Ovary (tissue), 7 donors: ENCODE measurements at regions not wholly inside any gene's neighbourhood (a gene's known extent, or its start where the extent isn't known, plus 50 kb on each side); places are given as distances from the start of the nearest gene placed in this dataset.
"Not testable (repeated sequence)": the region's sequence is repeated elsewhere in the genome, so short reads cannot be mapped to it uniquely, and the experiment has no call there.

Experiments
- DNase-seq, 5 donors: peaks; one replicate each; pipeline ENCODE4 v3.0.0-alpha.2; 2019 to 2020
- H3K27ac ChIP-seq, 2 donors: fragments of 200-600 bp; one replicate each; pipeline versions ENCODE4 v1.5.1 to v1.8.0; 2019 to 2022
- H3K27me3 ChIP-seq: fragments of 200-600 bp; one replicate; pipeline ENCODE4 v1.8.0; 2022
- H3K36me3 ChIP-seq: fragments of 200-600 bp; sonication (generic); one replicate; pipeline ENCODE4 v1.5.1; 2019
- H3K4me1 ChIP-seq: one replicate; pipeline ENCODE4 v1.8.1; 2013; ENCODE audit warnings: mild to moderate bottlenecking, moderate library complexity; ENCODE audit not compliant: insufficient read depth
- H3K4me3 ChIP-seq: fragments of 200-600 bp; sonication (generic); one replicate; pipeline ENCODE4 v1.5.1; 2017
- H3K9me3 ChIP-seq, 2 donors: fragments of 200-600 bp in 1 of 2; sonication (generic) in 1 of 2; one replicate each; pipeline versions ENCODE4 v1.5.1 to v1.8.1; 2013 to 2019; ENCODE audit warnings: mild to moderate bottlenecking in 1 of 2, moderate library complexity in 1 of 2
- EP300 ChIP-seq: sonication (generic); formaldehyde crosslinking; IDR thresholded peaks from one replicate; pipeline ENCODE4 v1.6.1; 2017; ENCODE audit warnings: antibody characterized with exemption
- POLR2A ChIP-seq: fragments of 450-650 bp; IDR thresholded peaks from one replicate; pipeline ENCODE4 v1.6.1; 2017; ENCODE audit warnings: antibody characterized with exemption, mild to moderate bottlenecking, moderate library complexity
- WGBS, 3 donors: extraction: QIAGEN DNeasy Blood & Tissue Kit in 1 of 3; methylation state at CpG; one replicate each; pipeline versions ENCODE4 v1.1.5 to v1.1.7; 2013 to 2017; 5-methylcytosine and 5-hydroxymethylcytosine counted together
- intact Hi-C, 4 donors: fragments of 100-400 bp; cut with DNase I; formaldehyde crosslinking; loops; one replicate each; pipeline versions ENCODE4 v1.11.0 to v1.15.1; 2022 to 2023
- TF ChIP-seq, protein P1 (sequence below), 3 donors: fragments of 450-650 bp in 2 of 3; fragments of 200-600 bp in 1 of 3; IDR thresholded peaks; one replicate each; pipeline versions ENCODE4 v1.5.1 to v1.8.0; 2016 to 2022; ENCODE audit warnings: antibody characterized with exemption in 3 of 3, mild to moderate bottlenecking in 1 of 3
- donor health status: DM: no; HTN: no; CAD: no; lungs with moderate emphysema.
- donor health status: DM: no; HTN: no; CAD: no.
- donor health status: Bipolar disorder and iron deficiency.
- donor health status: DM: no; HTN: no; CAD: no.
- donor health status: DM: yes; HTN: yes; CAD: no.

DNA sequence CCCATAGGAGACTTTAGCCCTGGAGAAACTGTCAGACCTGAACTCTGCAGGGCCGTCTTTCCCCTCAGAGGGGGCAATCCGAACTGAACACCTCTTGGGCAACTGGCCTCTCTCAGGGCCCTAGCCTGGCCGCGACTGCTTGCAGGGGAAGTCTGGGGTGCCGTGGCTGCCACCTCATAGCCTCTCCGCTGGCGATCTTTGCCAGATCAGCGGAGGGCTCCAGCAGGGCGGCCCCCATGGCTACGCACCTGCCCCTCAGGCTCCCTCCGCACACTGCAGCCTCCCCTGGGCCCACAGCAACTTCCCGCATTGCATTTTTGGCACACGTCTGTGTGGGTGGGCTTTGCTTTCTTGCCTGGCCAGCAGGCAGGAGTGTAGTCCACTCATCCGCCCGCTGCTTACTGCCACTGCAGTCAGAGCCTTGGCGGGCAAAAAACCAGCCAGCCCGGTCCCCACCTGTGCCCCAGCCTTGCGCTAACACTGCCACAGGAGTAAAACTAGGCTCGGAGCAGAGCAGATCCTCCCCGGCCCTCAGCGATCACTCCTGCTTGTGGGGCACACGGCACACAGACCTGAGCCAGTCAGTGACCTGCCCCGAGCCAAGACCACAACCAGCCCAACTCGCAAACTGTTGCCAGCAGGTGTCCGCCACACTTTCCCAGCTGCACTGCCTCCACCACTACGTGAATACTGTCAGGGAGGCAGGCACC, 266.8 kb upstream of the CBLB start:
- DNase-seq: no peak
- intact Hi-C loops: no loop called here

DNA sequence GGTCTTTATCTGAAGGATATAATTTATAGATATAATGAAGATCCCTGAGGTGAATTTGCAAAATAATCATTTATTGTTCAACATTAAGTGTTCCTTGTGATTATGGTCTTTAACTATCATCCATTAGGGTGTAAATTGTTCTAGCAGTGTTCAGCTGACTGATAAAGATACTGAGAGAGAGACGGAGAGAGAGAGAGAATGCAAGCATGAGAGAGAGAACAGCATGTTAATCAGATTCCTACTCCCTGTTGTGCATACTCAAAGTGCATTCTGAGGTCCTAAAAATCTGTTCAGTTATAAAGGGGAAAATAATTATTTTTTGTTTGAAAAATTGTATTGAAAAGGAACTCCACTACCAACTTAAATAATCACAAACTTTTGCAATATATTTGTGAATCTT, 271.0 kb upstream of the CBLB start:
- 12 to 19% (median 15%) methylated on average over 1 of the region's 1 CpG for whole genome bisulfite sequencing, 3 donors
- Histone ChIP-seq H3K4me1 (no peaks in the 10 kb centered on the region), H3K27me3 (no peaks in the 10 kb centered on the region), H3K36me3 (no peaks in the 10 kb centered on the region), H3K9me3 (no peaks in the 10 kb centered on the region), H3K27ac (no peak overlapping the region), H3K4me3 (no peak overlapping the region)
- intact Hi-C loops: no loop called here
- no peak for TF ChIP-seq POLR2A
- no peak for TF ChIP-seq EP300
- TF ChIP-seq, protein P1, sequence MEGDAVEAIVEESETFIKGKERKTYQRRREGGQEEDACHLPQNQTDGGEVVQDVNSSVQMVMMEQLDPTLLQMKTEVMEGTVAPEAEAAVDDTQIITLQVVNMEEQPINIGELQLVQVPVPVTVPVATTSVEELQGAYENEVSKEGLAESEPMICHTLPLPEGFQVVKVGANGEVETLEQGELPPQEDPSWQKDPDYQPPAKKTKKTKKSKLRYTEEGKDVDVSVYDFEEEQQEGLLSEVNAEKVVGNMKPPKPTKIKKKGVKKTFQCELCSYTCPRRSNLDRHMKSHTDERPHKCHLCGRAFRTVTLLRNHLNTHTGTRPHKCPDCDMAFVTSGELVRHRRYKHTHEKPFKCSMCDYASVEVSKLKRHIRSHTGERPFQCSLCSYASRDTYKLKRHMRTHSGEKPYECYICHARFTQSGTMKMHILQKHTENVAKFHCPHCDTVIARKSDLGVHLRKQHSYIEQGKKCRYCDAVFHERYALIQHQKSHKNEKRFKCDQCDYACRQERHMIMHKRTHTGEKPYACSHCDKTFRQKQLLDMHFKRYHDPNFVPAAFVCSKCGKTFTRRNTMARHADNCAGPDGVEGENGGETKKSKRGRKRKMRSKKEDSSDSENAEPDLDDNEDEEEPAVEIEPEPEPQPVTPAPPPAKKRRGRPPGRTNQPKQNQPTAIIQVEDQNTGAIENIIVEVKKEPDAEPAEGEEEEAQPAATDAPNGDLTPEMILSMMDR (IDR thresholded peaks at IDR 0.05): no peak
- DNase-seq: no peak

More for the DNA sequence above, 266.8 kb upstream of the CBLB start:
- Histone ChIP-seq H3K9me3 (no peaks in the 10 kb centered on the region), H3K36me3 (no peaks in the 10 kb centered on the region), H3K27ac (no peak overlapping the region), H3K27me3 (no peaks in the 10 kb centered on the region), H3K4me1 (peaks cover 4% of the 10 kb centered on the region), H3K4me3 (no peak overlapping the region)
- TF ChIP-seq, protein P1 (IDR thresholded peaks at IDR 0.05): no peak
- no peak for TF ChIP-seq POLR2A
- 96 to 98% (median 97%) methylated on average over 24 to 26 of the region's 26 CpGs for whole genome bisulfite sequencing, 3 donors

DNA sequence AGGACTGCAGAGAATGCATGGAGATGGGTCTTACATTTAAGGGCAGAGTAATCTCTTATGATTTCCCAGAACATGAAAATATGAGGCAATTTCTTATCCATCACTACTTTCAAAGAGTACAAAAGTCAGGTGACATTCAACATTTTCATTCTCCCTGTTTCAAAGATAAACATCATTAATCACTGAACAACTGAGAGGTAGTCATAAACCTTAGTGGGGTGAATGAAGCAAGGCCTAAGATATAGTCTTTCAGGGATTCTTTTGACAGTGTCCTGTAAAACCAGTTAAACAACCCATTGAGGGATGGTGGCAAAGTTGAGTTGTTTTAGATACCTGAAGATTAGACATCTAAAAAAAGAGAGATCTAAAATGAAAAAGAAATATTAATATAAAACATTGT, 271.6 kb upstream of the CBLB start:
- no peak for DNase-seq
- Histone ChIP-seq H3K27me3 (no peaks in the 10 kb centered on the region), H3K27ac (no peak overlapping the region), H3K9me3 (no peaks in the 10 kb centered on the region), H3K36me3 (no peaks in the 10 kb centered on the region), H3K4me1 (no peaks in the 10 kb centered on the region), H3K4me3 (no peak overlapping the region)
- intact Hi-C loops: no loop called here
- TF ChIP-seq POLR2A (no peak), EP300 (no peak)
- TF ChIP-seq, protein P1 (IDR thresholded peaks at IDR 0.05): no peak

DNA sequence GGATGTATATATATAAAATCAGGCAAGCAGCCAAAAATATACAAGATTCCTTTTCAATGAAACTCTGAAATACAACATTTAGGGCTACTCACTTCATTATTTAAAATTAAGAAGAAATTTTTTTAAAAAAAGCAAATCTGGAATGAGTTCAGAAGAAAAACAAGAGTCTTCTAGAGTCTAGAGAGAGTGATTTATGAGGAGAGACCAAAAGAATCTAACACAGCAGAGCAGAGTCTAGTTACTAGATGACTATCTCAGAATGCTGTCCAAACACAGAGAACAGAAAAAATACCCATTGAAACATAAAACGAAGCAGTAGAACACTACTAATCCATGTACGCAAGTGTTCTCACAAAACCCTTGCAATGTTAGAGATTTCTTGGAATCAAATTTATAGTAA, 275.2 kb upstream of the CBLB start:
- no peaks in the 10 kb centered on the region for H3K36me3 ChIP-seq
- no peak for DNase-seq
- no peak overlapping the region for H3K4me3 ChIP-seq
- WGBS, 3 donors: 87 to 94% (median 92%) methylated on average over 2 of the region's 2 CpGs
- intact Hi-C loops: no loop called here
- H3K27ac ChIP-seq: no peak overlapping the region
- H3K27me3 ChIP-seq: no peaks in the 10 kb centered on the region
- TF ChIP-seq POLR2A (no peak), EP300 (no peak)
- TF ChIP-seq, protein P1 (IDR thresholded peaks at IDR 0.05): no peak
- H3K4me1 ChIP-seq: no peaks in the 10 kb centered on the region
- no peaks in the 10 kb centered on the region for H3K9me3 ChIP-seq

DNA sequence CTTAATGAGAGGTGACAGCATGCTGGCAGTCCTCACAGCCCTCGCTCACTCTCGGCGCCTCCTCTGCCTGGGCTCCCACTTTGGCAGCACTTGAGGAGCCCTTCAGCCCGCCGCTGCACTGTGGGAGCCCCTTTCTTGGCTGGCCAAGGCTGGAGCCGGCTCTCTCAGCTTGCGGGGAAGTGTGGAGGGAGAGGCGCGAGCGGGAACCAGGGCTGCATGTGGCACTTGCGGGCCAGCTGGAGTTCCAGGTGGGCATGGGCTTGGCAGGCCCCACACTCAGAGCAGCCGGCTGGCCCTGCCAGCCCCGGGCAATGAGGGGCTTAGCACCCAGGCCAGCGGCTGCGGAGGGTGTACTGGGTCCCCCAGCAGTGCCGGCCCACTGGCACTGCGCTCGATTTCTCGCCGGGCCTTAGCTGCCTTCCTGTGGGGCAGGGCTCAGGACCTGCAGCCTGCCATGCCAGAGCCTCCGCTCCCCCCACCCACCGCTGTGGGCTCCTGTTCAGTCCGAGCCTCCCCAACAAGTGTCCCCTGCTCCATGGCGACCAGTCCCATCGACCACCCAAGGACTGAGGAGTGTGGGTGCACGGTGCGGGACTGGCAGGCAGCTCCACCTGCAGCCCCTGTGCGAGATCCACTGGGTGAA, 279.7 kb upstream of the CBLB start:
- H3K9me3 ChIP-seq, H3K4me1 ChIP-seq, H3K36me3 ChIP-seq, H3K4me3 ChIP-seq, H3K27me3 ChIP-seq, intact Hi-C loops, H3K27ac ChIP-seq, DNase-seq: not testable (repeated sequence)
- WGBS, 3 donors: 97 to 98% (median 98%) methylated on average over 24 to 28 of the region's 28 CpGs
